ENCODE measurements at regions not wholly inside any gene's neighbourhood (a gene's known extent, or its start where the extent isn't known, plus 50 kb on each side); places are given as distances from the start of the nearest gene placed in this dataset.

- Histone ChIP-seq H3K4me3 (no peak overlapping the region), H3K9ac (ENCODE audit: low read depth in 2 of 2, low read length in 2 of 2) (no peak overlapping the region), H3K9me3 (no peaks in the 10 kb centered on the region), H3K36me3 (no peaks in the 10 kb centered on the region), H3K27me3 (no peaks in the 10 kb centered on the region), H3K4me1 (no peaks in the 10 kb centered on the region), H3K27ac (no peak overlapping the region)
- no peak for TF ChIP-seq CTCF (IDR thresholded peaks at IDR 0.05)
- intact Hi-C loops (cut with DNase I) = no loop called here
- DNase-seq = peak; percentile 73
Observed at GRCh38 chr6:150730801-150731457, 131.2 kb downstream of the PLEKHG1 start.

GRCh38 chr6:150732765-150733539 is 132.6 kb upstream of the MTHFD1L start:
- Histone ChIP-seq H3K36me3 (no peaks in the 10 kb centered on the region), H3K9ac (ENCODE audit: low read depth in 2 of 2, low read length in 2 of 2) (no peak overlapping the region), H3K4me1 (no peaks in the 10 kb centered on the region), H3K27ac (no peak overlapping the region), H3K9me3 (no peaks in the 10 kb centered on the region), H3K27me3 (no peaks in the 10 kb centered on the region), H3K4me3 (no peak overlapping the region)
- DNase-seq = no peak
- intact Hi-C loops (cut with DNase I) = no loop called here
- TF ChIP-seq CTCF (IDR thresholded peaks at IDR 0.05) = no peak

- TF ChIP-seq CTCF (IDR thresholded peaks at IDR 0.05) = no peak
Observed at GRCh38 chr6:150733726-150734125, 131.8 kb upstream of the MTHFD1L start.

GRCh38 chr6:150734235-150734634 is 131.3 kb upstream of the MTHFD1L start:
- no peak for DNase-seq
- Histone ChIP-seq H3K27ac (no peak overlapping the region), H3K4me3 (no peak overlapping the region), H3K4me1 (no peaks in the 10 kb centered on the region), H3K27me3 (no peaks in the 10 kb centered on the region), H3K9me3 (no peaks in the 10 kb centered on the region), H3K9ac (ENCODE audit: low read depth in 2 of 2, low read length in 2 of 2) (no peak overlapping the region), H3K36me3 (no peaks in the 10 kb centered on the region)
- intact Hi-C loops (cut with DNase I) = no loop called here
- no peak for TF ChIP-seq CTCF (IDR thresholded peaks at IDR 0.05)

More at GRCh38 chr6:150733726-150734125, 131.8 kb upstream of the MTHFD1L start:
- intact Hi-C loops (cut with DNase I) = no loop called here
- H3K27me3 ChIP-seq = no peaks in the 10 kb centered on the region
- DNase-seq = no peak
- H3K36me3 ChIP-seq = no peaks in the 10 kb centered on the region
- H3K4me3 ChIP-seq = no peak overlapping the region
- no peak overlapping the region for H3K27ac ChIP-seq
- no peak overlapping the region for H3K9ac ChIP-seq (ENCODE audit: low read depth in 2 of 2, low read length in 2 of 2)
- H3K4me1 ChIP-seq = no peaks in the 10 kb centered on the region
- no peaks in the 10 kb centered on the region for H3K9me3 ChIP-seq

GRCh38 chr6:150735341-150735851 is 130.1 kb upstream of the MTHFD1L start:
- H3K27ac ChIP-seq = no peak overlapping the region
- no peaks in the 10 kb centered on the region for H3K27me3 ChIP-seq
- intact Hi-C loops (cut with DNase I) = no loop called here
- no peaks in the 10 kb centered on the region for H3K36me3 ChIP-seq
- no peak overlapping the region for H3K4me3 ChIP-seq
- no peak overlapping the region for H3K9ac ChIP-seq (ENCODE audit: low read depth in 2 of 2, low read length in 2 of 2)
- no peaks in the 10 kb centered on the region for H3K4me1 ChIP-seq
- DNase-seq = no peak
- H3K9me3 ChIP-seq = no peaks in the 10 kb centered on the region
- no peak for TF ChIP-seq CTCF (IDR thresholded peaks at IDR 0.05)

Measured in colonic mucosa (tissue), 4 donors.